PC-3 (cell line): ENCODE measurements at regions not wholly inside any gene's neighbourhood (a gene's known extent, or its start where the extent isn't known, plus 50 kb on each side); places are given as distances from the start of the nearest gene placed in this dataset.
A peak's percentile ranks its signal among the peaks of the same experiment; 100 is the strongest.

Source experiments
- ATAC-seq: fragments of 200-7000 bp; cut with Tn5 transposase; 2 replicates; pipeline ENCODE4 v1.9.1; 2020; ENCODE audit warnings: mild to moderate bottlenecking, moderate library complexity
- BruUV-seq: library from RNA; stranded (reverse); fragments of 400-500 nt; replicated peaks from 2 replicates; lab custom pipeline; 2021; lab: Mats Ljungman, UMichigan
- CTCF ChIA-PET: fragments of 300-600 bp; sonication (Branson Sonifier 250); formaldehyde crosslinking; loops from one replicate; lab custom pipeline; 2022; ENCODE audit warnings: antibody characterized with exemption; lab: Charles Lee
- POLR2A ChIA-PET: fragments of 300-600 bp; sonication (Branson Sonifier 250); formaldehyde crosslinking; loops from one replicate; lab custom pipeline; 2022; ENCODE audit warnings: antibody characterized with exemption; ENCODE audit not compliant: unreplicated experiment; lab: Charles Lee
- DNase-seq: peaks from one replicate; pipeline ENCODE4 v3.0.0-alpha.2; 2015
- H2AFZ ChIP-seq: fragments of 300-600 bp; sonication (generic); 2 replicates; pipeline ENCODE4 v1.6.0; 2016; ENCODE audit warnings: antibody characterized with exemption, low read length
- H3F3A ChIP-seq: fragments of 300-600 bp; sonication (generic); one replicate; pipeline ENCODE4 v1.6.0; 2017; ENCODE audit warnings: antibody characterized with exemption, low read length, control low read depth, mild to moderate bottlenecking; ENCODE audit not compliant: unreplicated experiment
- H3K27ac ChIP-seq: fragments of 300-600 bp; sonication (generic); 2 replicates; pipeline ENCODE4 v1.5.1; 2016; ENCODE audit warnings: mild to moderate bottlenecking, low read length
- H3K27me3 ChIP-seq: fragments of 300-600 bp; sonication (generic); 2 replicates; pipeline ENCODE4 v1.6.1; 2016; ENCODE audit warnings: low read length, mixed read lengths
- H3K36me3 ChIP-seq: fragments of 300-600 bp; sonication (generic); 2 replicates; pipeline ENCODE4 v1.6.1; 2016; ENCODE audit warnings: low read depth, mixed run types, low read length, mixed read lengths
- H3K4me1 ChIP-seq: fragments of 300-600 bp; sonication (generic); 2 replicates; pipeline ENCODE4 v1.5.1; 2016; ENCODE audit warnings: low read length; ENCODE audit not compliant: insufficient read depth
- H3K4me2 ChIP-seq: fragments of 300-600 bp; sonication (generic); 2 replicates; pipeline ENCODE4 v1.6.0; 2016; ENCODE audit warnings: low read length
- H3K4me3 ChIP-seq: fragments of 300-600 bp; sonication (generic); 2 replicates; pipeline ENCODE4 v1.5.1; 2016; ENCODE audit warnings: mild to moderate bottlenecking, low read length, mixed read lengths
- H3K79me2 ChIP-seq: fragments of 300-600 bp; sonication (generic); 2 replicates; pipeline ENCODE4 v1.6.1; 2017; ENCODE audit warnings: low read length, mixed read lengths
- H3K9ac ChIP-seq: fragments of 300-600 bp; sonication (generic); 2 replicates; pipeline ENCODE4 v1.6.0; 2016; ENCODE audit warnings: mild to moderate bottlenecking, low read length
- H3K9me2 ChIP-seq: fragments of 300-600 bp; sonication (generic); replicated peaks from 2 replicates; pipeline ENCODE4 v1.6.1; 2016; ENCODE audit warnings: mixed run types, low read length, mixed read lengths
- H3K9me3 ChIP-seq: fragments of 300-600 bp; sonication (generic); 2 replicates; pipeline ENCODE4 v1.6.1; 2016; ENCODE audit warnings: low read length, mixed read lengths
- H4K20me1 ChIP-seq: fragments of 300-600 bp; sonication (generic); 2 replicates; pipeline ENCODE4 v1.6.1; 2016; ENCODE audit warnings: low read length, mixed read lengths
- EZH2 ChIP-seq: fragments of 300-600 bp; sonication (generic); IDR thresholded peaks from one replicate; pipeline ENCODE4 v1.6.1; 2017; ENCODE audit warnings: antibody characterized with exemption, mild to moderate bottlenecking, low read length; ENCODE audit not compliant: unreplicated experiment
- EZH2phosphoT487 ChIP-seq: fragments of 300-600 bp; sonication (generic); IDR thresholded peaks from 2 replicates; pipeline ENCODE4 v1.6.1; 2018; ENCODE audit warnings: mild to moderate bottlenecking, antibody characterized with exemption, low read length, borderline replicate concordance
- intact Hi-C: fragments of 100-400 bp; cut with micrococcal nuclease; formaldehyde crosslinking; loops from 2 replicates; pipeline ENCODE4 v1.9.0; 2023
- TF ChIP-seq, protein P1 (sequence below): fragments of 300-600 bp; sonication (generic); conservative IDR thresholded peaks from 2 replicates; pipeline ENCODE4 v1.5.1; 2017; ENCODE audit warnings: antibody characterized with exemption, low read depth, mild to moderate bottlenecking, low read length

DNA sequence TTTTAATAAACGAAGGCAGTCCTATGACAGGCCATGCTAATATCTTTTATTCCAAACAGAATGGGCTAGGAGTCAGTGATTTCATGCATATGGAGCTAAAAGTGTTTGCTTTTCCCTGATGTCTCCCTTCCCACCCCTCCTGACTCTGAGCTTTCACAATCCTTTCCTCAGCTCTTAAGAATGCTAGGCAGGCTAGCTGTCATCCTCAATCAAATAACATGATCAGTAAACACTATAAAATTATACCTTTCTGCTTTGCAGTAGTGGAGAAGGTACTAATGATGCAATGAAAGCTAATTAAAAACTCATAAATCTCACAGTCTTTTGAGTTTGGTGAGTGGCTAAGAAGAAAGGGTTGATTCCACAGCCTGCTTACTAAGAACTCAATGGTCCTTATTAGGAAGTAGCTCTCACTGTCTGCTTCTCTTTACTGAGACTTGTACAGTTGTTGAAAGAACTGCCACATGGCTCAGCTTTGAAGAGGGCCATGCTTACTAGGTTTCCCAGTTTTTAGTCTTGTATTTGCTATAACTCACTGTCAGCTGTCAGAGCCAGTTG lies 250.9 kb upstream of the JAG1 start:
- DNase-seq (peak; percentile 84), ATAC-seq (peak; percentile 41)
- Histone ChIP-seq H3F3A (no peaks in the 10 kb centered on the region), H2AFZ (no peak overlapping the region), H3K9ac (no peak overlapping the region), H4K20me1 (no peaks in the 10 kb centered on the region), H3K27me3 (no peaks in the 10 kb centered on the region), H3K4me2 (peak overlapping the region; percentile 74; the same call in 1 of the 2 replicates), H3K9me2 (no peaks in the 10 kb centered on the region), H3K36me3 (no peaks in the 10 kb centered on the region), H3K4me1 (peaks cover 55% of the 10 kb centered on the region), H3K79me2 (no peaks in the 10 kb centered on the region), H3K9me3 (no peaks in the 10 kb centered on the region), H3K27ac (peak overlapping the region; percentile 43), H3K4me3 (no peak overlapping the region)
- BruUV-seq, result no TSS peak
- intact Hi-C loops, result loop anchor here (2.0 to 10.0 kb wide), 6 partner anchors 58 to 867 kb away; no protein-coding TSS in a partner anchor
- ChIA-PET CTCF (interaction anchor here (0.5 kb wide), 1 partner anchor 251 kb away, joined by 3 read pairs; the partner anchor contains the start of gene JAG1), POLR2A (interaction anchor here (0.6 kb wide), 3 partner anchors 49 to 413 kb away, joined by 3 to 6 read pairs (median 6); no protein-coding TSS in a partner anchor)
- TF ChIP-seq EZH2, result no peak
- TF ChIP-seq EZH2phosphoT487, result no peak
- TF ChIP-seq, protein P1, sequence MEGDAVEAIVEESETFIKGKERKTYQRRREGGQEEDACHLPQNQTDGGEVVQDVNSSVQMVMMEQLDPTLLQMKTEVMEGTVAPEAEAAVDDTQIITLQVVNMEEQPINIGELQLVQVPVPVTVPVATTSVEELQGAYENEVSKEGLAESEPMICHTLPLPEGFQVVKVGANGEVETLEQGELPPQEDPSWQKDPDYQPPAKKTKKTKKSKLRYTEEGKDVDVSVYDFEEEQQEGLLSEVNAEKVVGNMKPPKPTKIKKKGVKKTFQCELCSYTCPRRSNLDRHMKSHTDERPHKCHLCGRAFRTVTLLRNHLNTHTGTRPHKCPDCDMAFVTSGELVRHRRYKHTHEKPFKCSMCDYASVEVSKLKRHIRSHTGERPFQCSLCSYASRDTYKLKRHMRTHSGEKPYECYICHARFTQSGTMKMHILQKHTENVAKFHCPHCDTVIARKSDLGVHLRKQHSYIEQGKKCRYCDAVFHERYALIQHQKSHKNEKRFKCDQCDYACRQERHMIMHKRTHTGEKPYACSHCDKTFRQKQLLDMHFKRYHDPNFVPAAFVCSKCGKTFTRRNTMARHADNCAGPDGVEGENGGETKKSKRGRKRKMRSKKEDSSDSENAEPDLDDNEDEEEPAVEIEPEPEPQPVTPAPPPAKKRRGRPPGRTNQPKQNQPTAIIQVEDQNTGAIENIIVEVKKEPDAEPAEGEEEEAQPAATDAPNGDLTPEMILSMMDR, result no peak

DNA sequence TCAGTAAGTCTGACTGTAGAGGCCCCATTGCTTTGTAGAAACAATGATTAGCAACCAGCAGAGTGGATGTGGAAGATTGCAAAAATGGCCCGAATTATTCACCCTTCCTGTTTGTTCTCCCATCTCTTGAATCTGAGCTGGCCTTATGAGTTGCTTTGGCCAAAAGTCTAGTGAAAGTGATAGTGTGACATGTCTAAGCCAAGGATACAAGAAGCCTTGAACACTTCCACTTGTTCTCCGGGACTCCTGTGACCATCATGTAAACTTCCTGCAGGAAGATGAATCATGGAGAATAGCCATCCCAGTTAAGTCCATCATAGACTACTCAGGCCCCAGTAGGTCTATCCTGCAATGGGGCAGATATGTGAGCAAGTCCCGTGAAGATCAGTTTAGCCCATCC lies 252.0 kb upstream of the JAG1 start:
- ATAC-seq, result no peak
- H3F3A ChIP-seq, result no peaks in the 10 kb centered on the region
- no peak overlapping the region for H3K4me3 ChIP-seq
- no peak overlapping the region for H2AFZ ChIP-seq
- no peak overlapping the region for H3K4me2 ChIP-seq
- ChIA-PET CTCF (no interaction called here), POLR2A (no interaction called here)
- TF ChIP-seq, protein P1, result no peak
- TF ChIP-seq EZH2phosphoT487, result no peak
- TF ChIP-seq EZH2, result no peak
- intact Hi-C loops, result loop anchor here (2.0 to 10.0 kb wide), 2 partner anchors 229 to 341 kb away; no protein-coding TSS in a partner anchor
- H3K4me1 ChIP-seq, result peaks cover 45% of the 10 kb centered on the region
- H4K20me1 ChIP-seq, result no peaks in the 10 kb centered on the region
- no peaks in the 10 kb centered on the region for H3K9me3 ChIP-seq
- no peak overlapping the region for H3K9ac ChIP-seq
- peak; percentile 29 for DNase-seq
- no TSS peak for BruUV-seq
- no peaks in the 10 kb centered on the region for H3K27me3 ChIP-seq
- no peaks in the 10 kb centered on the region for H3K9me2 ChIP-seq
- no peaks in the 10 kb centered on the region for H3K36me3 ChIP-seq
- H3K27ac ChIP-seq, result no peak overlapping the region
- H3K79me2 ChIP-seq, result no peaks in the 10 kb centered on the region

DNA sequence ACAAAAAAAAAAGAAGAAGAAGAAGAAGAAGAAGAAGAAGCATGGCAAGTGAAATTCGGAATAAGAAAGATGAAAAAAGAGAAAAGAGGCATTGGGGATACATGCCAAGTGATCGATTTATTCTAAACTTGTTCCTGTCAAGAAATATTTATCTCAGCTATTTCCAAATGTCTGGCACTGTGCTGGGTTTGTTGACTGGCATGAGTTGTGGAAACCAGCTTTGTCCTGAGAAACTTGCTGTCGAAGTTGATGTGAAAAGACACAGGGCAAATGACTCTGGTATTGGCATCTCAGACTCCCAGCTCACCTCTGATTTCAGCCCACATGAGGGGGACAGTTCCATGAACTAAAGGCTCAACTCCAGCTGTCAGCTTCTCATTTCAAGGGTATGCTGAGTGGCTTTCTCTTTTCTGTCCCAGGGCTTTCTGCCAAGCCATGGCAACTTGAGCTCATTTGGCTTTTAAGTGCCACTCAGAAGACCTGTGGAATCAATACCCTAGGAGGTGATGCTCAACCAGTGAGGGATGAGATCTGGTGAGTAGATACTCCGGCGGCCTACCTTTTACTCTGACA lies 253.3 kb upstream of the JAG1 start:
- CTCF ChIA-PET, result no interaction called here
- H2AFZ ChIP-seq, result no peak overlapping the region
- ATAC-seq (no peak), DNase-seq (no peak)
- no peaks in the 10 kb centered on the region for H3K9me2 ChIP-seq
- no peak overlapping the region for H3K9ac ChIP-seq
- peaks cover 39% of the 10 kb centered on the region for H3K4me1 ChIP-seq
- no peaks in the 10 kb centered on the region for H3K27me3 ChIP-seq
- H3F3A ChIP-seq, result no peaks in the 10 kb centered on the region
- H3K4me2 ChIP-seq, result no peak overlapping the region
- no peaks in the 10 kb centered on the region for H4K20me1 ChIP-seq
- TF ChIP-seq, protein P1, result no peak
- TF ChIP-seq EZH2phosphoT487 (no peak), EZH2 (no peak)
- intact Hi-C loops, result loop anchor here (10.0 kb wide), 1 partner anchor 228 kb away; no protein-coding TSS in a partner anchor
- H3K27ac ChIP-seq, result no peak overlapping the region
- BruUV-seq, result no TSS peak
- no peaks in the 10 kb centered on the region for H3K36me3 ChIP-seq
- POLR2A ChIA-PET, result no interaction called here
- no peaks in the 10 kb centered on the region for H3K79me2 ChIP-seq
- H3K4me3 ChIP-seq, result no peak overlapping the region
- no peaks in the 10 kb centered on the region for H3K9me3 ChIP-seq
